B cell (primary cell): ENCODE measurements at regions not wholly inside any gene's neighbourhood (a gene's known extent, or its start where the extent isn't known, plus 50 kb on each side); places are given as distances from the start of the nearest gene placed in this dataset.

Experiments used
- ATAC-seq: fragments of 200-7000 bp; cut with Tn5 transposase; one replicate; pipeline ENCODE4 v1.10.0; 2021; ENCODE audit warnings: low read depth, mild to moderate bottlenecking, moderate number of reproducible peaks, moderate library complexity
- CTCF ChIA-PET: fragments of 350-600 bp; sonication (Branson Sonifier 250); formaldehyde crosslinking; loops from one replicate; lab custom pipeline; 2021; ENCODE audit warnings: antibody characterized with exemption, inconsistent platforms; lab: Charles Lee
- POLR2A ChIA-PET: fragments of 350-600 bp; sonication (Branson Sonifier 250); formaldehyde crosslinking; loops from one replicate; lab custom pipeline; 2021; ENCODE audit warnings: antibody characterized with exemption; lab: Charles Lee
- DNase-seq: peaks from one replicate; pipeline ENCODE4 v3.0.0; 2013
- H2AFZ ChIP-seq: 2 replicates; pipeline ENCODE4 v1.6.1; 2012; ENCODE audit warnings: mild to moderate bottlenecking, low read depth, low read length; ENCODE audit not compliant: insufficient read depth, poor library complexity, severe bottlenecking
- H3K27ac ChIP-seq, 2 donors: 1 replicate in 1 of 2; 2 replicates in 1 of 2; pipeline ENCODE4 v1.5.1; 2012 to 2013; ENCODE audit warnings: low read length in 2 of 2, mild to moderate bottlenecking in 2 of 2, moderate library complexity in 1 of 2
- H3K27me3 ChIP-seq, 4 experiments: fragments of 200-600 bp in 1 of 4; sonication (generic) in 1 of 4; replicated peaks in 1 of 4; 1 replicate in 2 of 4; 2 replicates in 2 of 4; pipeline versions ENCODE4 v1.6.1 to v1.7.0; 2013 to 2016; ENCODE audit warnings: low read length in 3 of 4, mild to moderate bottlenecking in 2 of 4, mixed read lengths in 1 of 4, moderate library complexity in 1 of 4; ENCODE audit not compliant: insufficient read depth in 4 of 4, control insufficient read depth in 3 of 4; ENCODE audit errors: control extremely low read depth in 1 of 4
- H3K36me3 ChIP-seq, 2 experiments: replicated peaks in 1 of 2; 1 replicate in 1 of 2; 2 replicates in 1 of 2; pipeline versions ENCODE4 v1.6.1 to v1.7.1; 2013; ENCODE audit warnings: low read length in 1 of 2; ENCODE audit not compliant: insufficient read depth in 2 of 2, control insufficient read depth in 1 of 2; ENCODE audit errors: control extremely low read depth in 1 of 2, extremely low read depth in 1 of 2
- H3K4me1 ChIP-seq, 2 donors: fragments of 200-600 bp in 1 of 2; sonication (generic) in 1 of 2; 1 replicate in 1 of 2; 2 replicates in 1 of 2; pipeline versions ENCODE4 v1.5.1 to v1.6.1; 2013 to 2017; ENCODE audit warnings: low read length in 2 of 2; ENCODE audit not compliant: control insufficient read depth in 2 of 2, insufficient read depth in 2 of 2
- H3K4me2 ChIP-seq: replicated peaks from 2 replicates; pipeline ENCODE3; 2012; ENCODE audit warnings: mild to moderate bottlenecking, low read depth, low read length; ENCODE audit not compliant: poor library complexity, severe bottlenecking
- H3K4me3 ChIP-seq, 5 experiments: fragments of 200-600 bp in 1 of 5; sonication (generic) in 1 of 5; 1 replicate in 3 of 5; 2 replicates in 2 of 5; pipeline versions ENCODE4 v1.5.1 to v1.7.0; 2011 to 2016; ENCODE audit warnings: low read length in 4 of 5, mild to moderate bottlenecking in 4 of 5, low read depth in 2 of 5, control low read depth in 1 of 5, moderate library complexity in 1 of 5; ENCODE audit not compliant: insufficient read depth in 1 of 5; ENCODE audit errors: control extremely low read depth in 1 of 5, extremely low read depth in 1 of 5
- H3K79me2 ChIP-seq: fragments of 200-600 bp; sonication (generic); one replicate; pipeline ENCODE4 v1.6.0; 2016; ENCODE audit warnings: low read length; ENCODE audit not compliant: control insufficient read depth, insufficient read depth
- H3K9ac ChIP-seq: fragments of 200-600 bp; sonication (generic); 2 replicates; pipeline ENCODE4 v1.6.1; 2017; ENCODE audit warnings: mild to moderate bottlenecking, low read length, moderate library complexity
- H3K9me3 ChIP-seq, 3 donors: one replicate each; pipeline versions ENCODE4 v1.6.1 to v1.7.1; 2013; ENCODE audit warnings: low read length in 2 of 3; ENCODE audit not compliant: control insufficient read depth in 2 of 3, insufficient read depth in 1 of 3; ENCODE audit errors: control extremely low read depth in 1 of 3
- H4K20me1 ChIP-seq: 2 replicates; pipeline ENCODE4 v1.6.0; 2012; ENCODE audit warnings: mild to moderate bottlenecking, low read length; ENCODE audit not compliant: insufficient read depth, control insufficient read depth, poor library complexity, severe bottlenecking
- H3K27ac Mint-ChIP-seq: one replicate; pipeline ENCODE4 v1.8.0; 2021; ENCODE audit warnings: mixed read lengths
- H3K27me3 Mint-ChIP-seq: one replicate; pipeline ENCODE4 v1.8.0; 2021; ENCODE audit warnings: mixed read lengths
- H3K4me1 Mint-ChIP-seq: one replicate; pipeline ENCODE4 v1.8.0; 2021; ENCODE audit warnings: mixed read lengths
- H3K4me3 Mint-ChIP-seq: one replicate; pipeline ENCODE4 v1.8.0; 2021; ENCODE audit warnings: mixed read lengths
- H3K9me3 Mint-ChIP-seq: one replicate; pipeline ENCODE4 v1.8.0; 2022; ENCODE audit warnings: mixed read lengths; ENCODE audit not compliant: insufficient read depth
- EZH2 ChIP-seq: IDR thresholded peaks from 2 replicates; pipeline ENCODE4 v1.6.1; 2012; ENCODE audit warnings: borderline replicate concordance, low read depth, mild to moderate bottlenecking, moderate library complexity, low read length; ENCODE audit not compliant: insufficient read depth, poor library complexity, severe bottlenecking
- WGBS: methylation state at CpG from one replicate; pipeline ENCODE4 v1.1.5; 2013; ENCODE audit warnings: missing lambda C conversion rate; ENCODE audit not compliant: insufficient coverage; 5-methylcytosine and 5-hydroxymethylcytosine counted together
- intact Hi-C: fragments of 100-400 bp; cut with micrococcal nuclease; formaldehyde crosslinking; loops from one replicate; pipeline ENCODE4 v1.10.0; 2022
- TF ChIP-seq, protein P1 (sequence below): fragments of 200-600 bp; IDR thresholded peaks from one replicate; pipeline ENCODE4 v1.8.0; 2022; ENCODE audit warnings: antibody characterized with exemption, mild to moderate bottlenecking

DNA sequence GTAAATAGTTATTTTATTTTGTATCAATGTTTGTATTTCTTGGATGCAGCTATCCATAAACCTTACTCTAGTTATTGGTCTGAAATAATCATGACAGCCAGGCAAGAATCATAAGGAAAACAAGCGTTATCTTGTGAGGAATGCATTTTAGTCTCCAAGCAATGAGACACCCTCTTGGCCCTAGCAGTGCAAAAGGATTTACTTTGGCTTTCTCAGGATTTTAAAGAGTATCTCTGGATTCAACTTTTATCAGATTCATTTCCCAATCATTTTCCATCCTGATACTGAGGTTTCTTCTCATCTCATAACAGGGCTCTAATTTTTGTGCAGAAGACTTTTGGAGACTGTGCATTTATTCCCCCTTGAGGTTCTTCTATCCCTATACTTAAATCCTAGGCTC, 480.8 kb downstream of the TMX3 start:
- no peaks in the 10 kb centered on the region for H3K79me2 ChIP-seq
- no peak overlapping the region for H3K9ac ChIP-seq
- no peaks in the 10 kb centered on the region for H4K20me1 ChIP-seq
- POLR2A ChIA-PET: no interaction called here
- no peaks in the 10 kb centered on the region for H3K9me3 Mint-ChIP-seq
- H2AFZ ChIP-seq: no peak overlapping the region
- H3K4me1 ChIP-seq: no peaks in the 10 kb centered on the region
- CTCF ChIA-PET: no interaction called here
- H3K27ac ChIP-seq: no peak overlapping the region
- no peaks in the 10 kb centered on the region for H3K4me1 Mint-ChIP-seq
- H3K9me3 ChIP-seq: peaks cover 0 to 4% (median 0%) of the 10 kb centered on the region in 3 donors
- no peaks in the 10 kb centered on the region for H3K27me3 ChIP-seq
- TF ChIP-seq, protein P1, sequence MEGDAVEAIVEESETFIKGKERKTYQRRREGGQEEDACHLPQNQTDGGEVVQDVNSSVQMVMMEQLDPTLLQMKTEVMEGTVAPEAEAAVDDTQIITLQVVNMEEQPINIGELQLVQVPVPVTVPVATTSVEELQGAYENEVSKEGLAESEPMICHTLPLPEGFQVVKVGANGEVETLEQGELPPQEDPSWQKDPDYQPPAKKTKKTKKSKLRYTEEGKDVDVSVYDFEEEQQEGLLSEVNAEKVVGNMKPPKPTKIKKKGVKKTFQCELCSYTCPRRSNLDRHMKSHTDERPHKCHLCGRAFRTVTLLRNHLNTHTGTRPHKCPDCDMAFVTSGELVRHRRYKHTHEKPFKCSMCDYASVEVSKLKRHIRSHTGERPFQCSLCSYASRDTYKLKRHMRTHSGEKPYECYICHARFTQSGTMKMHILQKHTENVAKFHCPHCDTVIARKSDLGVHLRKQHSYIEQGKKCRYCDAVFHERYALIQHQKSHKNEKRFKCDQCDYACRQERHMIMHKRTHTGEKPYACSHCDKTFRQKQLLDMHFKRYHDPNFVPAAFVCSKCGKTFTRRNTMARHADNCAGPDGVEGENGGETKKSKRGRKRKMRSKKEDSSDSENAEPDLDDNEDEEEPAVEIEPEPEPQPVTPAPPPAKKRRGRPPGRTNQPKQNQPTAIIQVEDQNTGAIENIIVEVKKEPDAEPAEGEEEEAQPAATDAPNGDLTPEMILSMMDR: no peak
- TF ChIP-seq EZH2: no peak
- H3K27ac Mint-ChIP-seq: no peak overlapping the region
- no peaks in the 10 kb centered on the region for H3K27me3 Mint-ChIP-seq
- no CpG with 5 or more reads among the region's 1 CpG for WGBS
- ATAC-seq (no peak), DNase-seq (no peak)
- no peak overlapping the region for H3K4me3 Mint-ChIP-seq
- no peaks in the 10 kb centered on the region for H3K36me3 ChIP-seq
- intact Hi-C loops: no loop called here
- H3K4me2 ChIP-seq: no peak overlapping the region
- H3K4me3 ChIP-seq: no peak overlapping the region

GRCh38 chr18:68233018-68233417, 481.9 kb downstream of the TMX3 start:
- H3K4me1 Mint-ChIP-seq: no peaks in the 10 kb centered on the region
- peaks cover 0 to 4% (median 0%) of the 10 kb centered on the region in 3 donors for H3K9me3 ChIP-seq
- no peaks in the 10 kb centered on the region for H3K9me3 Mint-ChIP-seq
- no peak overlapping the region for H2AFZ ChIP-seq
- CTCF ChIA-PET: no interaction called here
- H3K4me2 ChIP-seq: no peak overlapping the region
- no peaks in the 10 kb centered on the region for H3K27me3 ChIP-seq
- no peaks in the 10 kb centered on the region for H3K4me1 ChIP-seq
- H3K9ac ChIP-seq: no peak overlapping the region
- intact Hi-C loops: no loop called here
- no peaks in the 10 kb centered on the region for H4K20me1 ChIP-seq
- 100% methylated on average over 1 of the region's 1 CpG for WGBS
- POLR2A ChIA-PET: no interaction called here
- no peaks in the 10 kb centered on the region for H3K36me3 ChIP-seq
- no peaks in the 10 kb centered on the region for H3K79me2 ChIP-seq
- H3K4me3 Mint-ChIP-seq: no peak overlapping the region
- TF ChIP-seq, protein P1: no peak
- TF ChIP-seq EZH2: no peak
- ATAC-seq (no peak), DNase-seq (no peak)
- H3K27ac ChIP-seq: no peak overlapping the region
- no peak overlapping the region for H3K4me3 ChIP-seq
- no peaks in the 10 kb centered on the region for H3K27me3 Mint-ChIP-seq
- H3K27ac Mint-ChIP-seq: no peak overlapping the region
